K562 (cell line): ENCODE measurements at regions not wholly inside any gene's neighbourhood (a gene's known extent, or its start where the extent isn't known, plus 50 kb on each side); places are given as distances from the start of the nearest gene placed in this dataset.

Experiments
- ATAC-seq: fragments of 200-7000 bp; cut with Tn5 transposase; 3 replicates; pipeline ENCODE4 v1.9.1; 2020; ENCODE audit warnings: moderate library complexity
- BruUV-seq: library from RNA; stranded (reverse); fragments of 400-500 nt; replicated peaks from 2 replicates; lab custom pipeline; 2021; lab: Mats Ljungman, UMichigan
- CTCF ChIA-PET: fragments of 300-600 bp; formaldehyde crosslinking; extraction: SDS; loops from one replicate; lab custom pipeline; 2021; ENCODE audit warnings: low intra/inter-chr PET ratio; lab: Yijun Ruan, JAX
- POLR2A ChIA-PET: fragments of 300-600, 350-650 bp; sonication (Branson Sonifier 250); formaldehyde crosslinking; extraction: SDS; loops from one replicate; lab custom pipeline; 2021; ENCODE audit warnings: antibody characterized with exemption, inconsistent platforms; lab: Yijun Ruan, JAX
- DNase-seq, 4 experiments: peaks; one replicate each; pipeline versions ENCODE4 v3.0.0 to v3.0.0-alpha.2; 2011 to 2018; ENCODE audit warnings: low spot score in 3 of 4, mixed read lengths in 3 of 4; ENCODE audit errors: extremely low read depth in 1 of 4
- FAIRE-seq: peaks from 2 replicates; lab custom pipeline; 2011; peaks lifted over from hg19 to GRCh38; lab: Jason Lieb, UNC
- H2AFZ ChIP-seq: 2 replicates; pipeline ENCODE4 v1.6.0; 2011; ENCODE audit warnings: low read depth, low read length, control low read depth, inconsistent platforms
- H3K27ac ChIP-seq: fragments of 200-600 bp; 3 replicates; pipeline ENCODE4 v1.8.0; 2011; ENCODE audit warnings: low read depth, mild to moderate bottlenecking, control low read depth, inconsistent platforms, low read length, moderate library complexity, mixed read lengths; ENCODE audit errors: extremely low read depth
- H3K27me3 ChIP-seq, 2 experiments: fragments of 300-600 bp in 1 of 2; 2 replicates in 1 of 2; 3 replicates in 1 of 2; pipeline versions ENCODE4 v1.6.0 to v1.8.0; 2011; ENCODE audit warnings: inconsistent platforms in 2 of 2, low read length in 2 of 2, mild to moderate bottlenecking in 1 of 2, mixed read lengths in 1 of 2, moderate library complexity in 1 of 2; ENCODE audit not compliant: control insufficient read depth in 2 of 2, insufficient read depth in 2 of 2
- H3K36me3 ChIP-seq: fragments of 300-600 bp; 3 replicates; pipeline ENCODE4 v1.8.0; 2011; ENCODE audit warnings: mild to moderate bottlenecking, low read length, inconsistent platforms; ENCODE audit not compliant: control insufficient read depth, insufficient read depth
- H3K4me1 ChIP-seq, 2 experiments: fragments of 200-600 bp in 1 of 2; replicated peaks in 1 of 2; 2 replicates in 1 of 2; 3 replicates in 1 of 2; pipeline versions ENCODE4 v1.5.1 to v1.8.0; 2011; ENCODE audit warnings: inconsistent platforms in 2 of 2, low read length in 2 of 2, mild to moderate bottlenecking in 1 of 2, mixed read lengths in 1 of 2, moderate library complexity in 1 of 2; ENCODE audit not compliant: control insufficient read depth in 2 of 2, insufficient read depth in 2 of 2
- H3K4me2 ChIP-seq: 2 replicates; pipeline ENCODE4 v1.6.1; 2011; ENCODE audit warnings: low read length, control low read depth, inconsistent platforms, mixed read lengths; ENCODE audit not compliant: insufficient read depth
- H3K4me3 ChIP-seq: fragments of 200-600 bp; sonication (generic), shearing (Covaris generic); 2 replicates; pipeline ENCODE4 v1.5.1; 2016; ENCODE audit warnings: control low read depth, inconsistent platforms
- H3K79me2 ChIP-seq: fragments of 200-600 bp; 3 replicates; pipeline ENCODE4 v1.8.0; 2011; ENCODE audit warnings: low read length, inconsistent platforms; ENCODE audit not compliant: control insufficient read depth, insufficient read depth
- H3K9ac ChIP-seq, 2 experiments: 2 replicates each; pipeline versions ENCODE4 v1.6.0 to v1.6.1; 2011; ENCODE audit warnings: low read depth in 2 of 2, low read length in 2 of 2, control low read depth in 1 of 2, inconsistent platforms in 1 of 2, mild to moderate bottlenecking in 1 of 2, mixed read lengths in 1 of 2; ENCODE audit not compliant: insufficient read depth in 1 of 2
- H3K9me1 ChIP-seq: one replicate; pipeline ENCODE4 v1.6.0; 2011; ENCODE audit warnings: inconsistent platforms, mild to moderate bottlenecking, low read length, moderate library complexity; ENCODE audit not compliant: control insufficient read depth, insufficient read depth
- H3K9me3 ChIP-seq: replicated peaks from 2 replicates; pipeline ENCODE4 v1.5.1; 2011; ENCODE audit warnings: low read depth, low read length, inconsistent platforms; ENCODE audit not compliant: control insufficient read depth, insufficient read depth
- H4K20me1 ChIP-seq: replicated peaks from 2 replicates; pipeline ENCODE4 v1.6.1; 2011; ENCODE audit warnings: low read length, inconsistent platforms, mixed read lengths; ENCODE audit not compliant: control insufficient read depth, insufficient read depth
- ARHGAP35 ChIP-seq: fragments of 450-650 bp; IDR thresholded peaks from 2 replicates; pipeline ENCODE4 v1.6.1; 2018; ENCODE audit not compliant: partially characterized antibody
- CBFB ChIP-seq: sonication (generic); formaldehyde crosslinking; IDR thresholded peaks from 2 replicates; pipeline ENCODE4 v1.4.0; 2020; ENCODE audit warnings: mild to moderate bottlenecking, missing genetic modification reagents
- CREB3 ChIP-seq: fragments of 450-650 bp; conservative IDR thresholded peaks from 2 replicates; pipeline ENCODE4 v1.6.1; 2016; ENCODE audit warnings: missing genetic modification characterization, low read depth, mild to moderate bottlenecking, missing compliant biosample characterization, moderate library complexity
- ESRRB ChIP-seq: fragments of 250-450 bp; sonication (Bioruptor Pico); IDR thresholded peaks from 2 replicates; pipeline ENCODE4 v1.5.0; 2020; ENCODE audit warnings: mild to moderate bottlenecking, moderate library complexity, borderline replicate concordance
- FOXM1 ChIP-seq, 2 experiments: fragments of 450-650 bp in 1 of 2; sonication (generic) in 1 of 2; formaldehyde crosslinking in 1 of 2; IDR thresholded peaks; 2 replicates each; pipeline versions ENCODE4 v1.6.1 to v1.9.0; 2017 to 2022; ENCODE audit warnings: low read depth in 2 of 2, mild to moderate bottlenecking in 2 of 2, missing genetic modification reagents in 1 of 2, moderate library complexity in 1 of 2
- MXI1 ChIP-seq: IDR thresholded peaks from 2 replicates; pipeline ENCODE4 v1.6.1; 2011; ENCODE audit warnings: low read depth, mild to moderate bottlenecking, improper control_type of control experiment, low read length
- NELFE ChIP-seq: IDR thresholded peaks from 2 replicates; pipeline ENCODE4 v1.6.1; 2011; ENCODE audit warnings: mild to moderate bottlenecking; ENCODE audit not compliant: insufficient read depth, insufficient read length
- NEUROD1 ChIP-seq: fragments of 150-350 bp; IDR thresholded peaks from 2 replicates; pipeline ENCODE4 v1.6.1; 2014; ENCODE audit warnings: borderline replicate concordance, low read length, low read depth; ENCODE audit not compliant: partially characterized antibody
- NFRKB ChIP-seq: fragments of 450-650 bp; IDR thresholded peaks from 2 replicates; pipeline ENCODE4 v1.6.1; 2016; ENCODE audit warnings: low read depth
- NUFIP1 ChIP-seq: fragments of 450-650 bp; IDR thresholded peaks from 2 replicates; pipeline ENCODE4 v1.6.1; 2018; ENCODE audit not compliant: partially characterized antibody
- PCBP2 ChIP-seq: fragments of 200-400 bp; formaldehyde crosslinking; IDR thresholded peaks from 2 replicates; pipeline ENCODE4 v1.6.1; 2018; ENCODE audit warnings: low read length, low read depth, mild to moderate bottlenecking, moderate library complexity; ENCODE audit not compliant: poor library complexity, severe bottlenecking
- SNRNP70 ChIP-seq: fragments of 200-400 bp; formaldehyde crosslinking; optimal IDR thresholded peaks from 2 replicates; pipeline ENCODE3; 2017; ENCODE audit warnings: low read depth, low read length
- ZNF436 ChIP-seq: fragments of 250-450, 450-650 bp; sonication (Bioruptor Pico); formaldehyde crosslinking; IDR thresholded peaks from 2 replicates; pipeline ENCODE4 v1.7.0; 2020; ENCODE audit warnings: mild to moderate bottlenecking
- WGBS: fragments of 100-300 bp; shearing (Covaris generic); methylation state at CpG from one replicate; pipeline ENCODE4 v1.1.6; 2016; ENCODE audit warnings: low coverage, mixed read lengths; ENCODE audit not compliant: insufficient coverage; ENCODE audit errors: missing lambda C conversion rate; 5-methylcytosine and 5-hydroxymethylcytosine counted together
- in situ Hi-C: fragments of 300-500 bp; cut with MboI; formaldehyde crosslinking; loops from 4 replicates; pipeline ENCODE4 v1.15.0; 2018; ENCODE audit warnings: inconsistent platforms, mixed read lengths
- intact Hi-C: fragments of 100-400 bp; cut with micrococcal nuclease; formaldehyde crosslinking; loops from 2 replicates; pipeline ENCODE4 v1.14.2; 2022
- TF ChIP-seq, protein P1 (sequence below): fragments of 250-450 bp; sonication (Bioruptor Pico); IDR thresholded peaks from 2 replicates; pipeline ENCODE4 v1.5.0; 2021; ENCODE audit warnings: mild to moderate bottlenecking, moderate library complexity

GRCh38 chr14:48250575-48250974, 575.2 kb upstream of the MDGA2 start:
- Histone ChIP-seq H3K4me2 (no peak overlapping the region), H3K36me3 (no peaks in the 10 kb centered on the region)
- no peak for TF ChIP-seq NFRKB
- TF ChIP-seq FOXM1 (IDR thresholded peaks at IDR 0.05; ENCODE audit: low read depth), result no peak
- TF ChIP-seq FOXM1 (CRISPR knock-in tag; IDR thresholded peaks at IDR 0.05; ENCODE audit: low read depth), result no peak
- TF ChIP-seq ZNF436 (CRISPR knock-in tag), result no peak
- no peak for TF ChIP-seq PCBP2
- TF ChIP-seq NELFE, result no peak
- TF ChIP-seq MXI1, result no peak
- TF ChIP-seq CBFB (CRISPR knock-in tag), result no peak
- TF ChIP-seq SNRNP70, result no peak
- TF ChIP-seq, all 486 proteins: peak for 0
- no peak overlapping the region for H3K4me3 ChIP-seq
- no peak overlapping the region for H2AFZ ChIP-seq
- in situ Hi-C loops, result no loop called here
- H3K27ac ChIP-seq, result no peak overlapping the region
- ChIA-PET CTCF (no interaction called here), POLR2A (no interaction called here)
- H3K9me3 ChIP-seq, result no peaks in the 10 kb centered on the region
- intact Hi-C loops, result no loop called here
- no peak for ATAC-seq
- H3K27me3 ChIP-seq, result no peaks in the 10 kb centered on the region
- H3K4me1 ChIP-seq, result no peaks in the 10 kb centered on the region
- WGBS, result 0% methylated on average over 5 of the region's 5 CpGs
- no peaks in the 10 kb centered on the region for H4K20me1 ChIP-seq
- no peak for DNase-seq
- no peak overlapping the region for H3K9ac ChIP-seq
- no peaks in the 10 kb centered on the region for H3K79me2 ChIP-seq
- H3K9me1 ChIP-seq, result no peaks in the 10 kb centered on the region
- FAIRE-seq, result no peak
- BruUV-seq, result no TSS peak

DNA sequence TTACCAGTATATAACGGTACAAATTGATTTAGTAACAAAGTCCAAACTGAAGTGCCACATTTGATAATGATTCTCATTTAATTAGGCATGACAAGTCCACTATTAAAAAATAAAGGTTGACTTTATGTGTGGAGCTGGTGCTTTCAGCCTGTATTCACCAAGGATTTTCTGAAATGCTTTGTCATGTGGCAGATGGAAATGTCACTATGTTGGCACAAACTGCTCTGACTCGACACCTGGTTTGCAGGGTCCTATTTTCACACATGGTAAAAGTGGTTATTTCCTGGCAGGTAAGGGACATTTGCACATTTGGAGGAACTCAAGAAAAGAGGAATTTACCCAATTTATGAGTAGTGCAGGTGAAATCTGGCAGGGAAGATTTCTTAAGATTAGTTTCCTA, 572.6 kb upstream of the MDGA2 start:
- Histone ChIP-seq H4K20me1 (no peaks in the 10 kb centered on the region), H3K9me3 (no peaks in the 10 kb centered on the region), H2AFZ (no peak overlapping the region), H3K27ac (no peak overlapping the region), H3K4me2 (no peak overlapping the region), H3K9me1 (no peaks in the 10 kb centered on the region), H3K4me3 (no peak overlapping the region), H3K79me2 (no peaks in the 10 kb centered on the region), H3K27me3 (no peaks in the 10 kb centered on the region), H3K4me1 (no peaks in the 10 kb centered on the region), H3K9ac (no peak overlapping the region), H3K36me3 (no peaks in the 10 kb centered on the region)
- ChIA-PET CTCF (no interaction called here), POLR2A (no interaction called here)
- 0% methylated on average over 2 of the region's 2 CpGs for WGBS
- DNase-seq, result no peak
- FAIRE-seq, result no peak
- no TSS peak for BruUV-seq
- in situ Hi-C loops (no loop called here), intact Hi-C loops (no loop called here)
- ATAC-seq, result no peak
- TF ChIP-seq NEUROD1, result no peak
- no peak for TF ChIP-seq ESRRB (CRISPR knock-in tag)
- no peak for TF ChIP-seq ARHGAP35
- no peak for TF ChIP-seq CREB3
- TF ChIP-seq, protein P1, sequence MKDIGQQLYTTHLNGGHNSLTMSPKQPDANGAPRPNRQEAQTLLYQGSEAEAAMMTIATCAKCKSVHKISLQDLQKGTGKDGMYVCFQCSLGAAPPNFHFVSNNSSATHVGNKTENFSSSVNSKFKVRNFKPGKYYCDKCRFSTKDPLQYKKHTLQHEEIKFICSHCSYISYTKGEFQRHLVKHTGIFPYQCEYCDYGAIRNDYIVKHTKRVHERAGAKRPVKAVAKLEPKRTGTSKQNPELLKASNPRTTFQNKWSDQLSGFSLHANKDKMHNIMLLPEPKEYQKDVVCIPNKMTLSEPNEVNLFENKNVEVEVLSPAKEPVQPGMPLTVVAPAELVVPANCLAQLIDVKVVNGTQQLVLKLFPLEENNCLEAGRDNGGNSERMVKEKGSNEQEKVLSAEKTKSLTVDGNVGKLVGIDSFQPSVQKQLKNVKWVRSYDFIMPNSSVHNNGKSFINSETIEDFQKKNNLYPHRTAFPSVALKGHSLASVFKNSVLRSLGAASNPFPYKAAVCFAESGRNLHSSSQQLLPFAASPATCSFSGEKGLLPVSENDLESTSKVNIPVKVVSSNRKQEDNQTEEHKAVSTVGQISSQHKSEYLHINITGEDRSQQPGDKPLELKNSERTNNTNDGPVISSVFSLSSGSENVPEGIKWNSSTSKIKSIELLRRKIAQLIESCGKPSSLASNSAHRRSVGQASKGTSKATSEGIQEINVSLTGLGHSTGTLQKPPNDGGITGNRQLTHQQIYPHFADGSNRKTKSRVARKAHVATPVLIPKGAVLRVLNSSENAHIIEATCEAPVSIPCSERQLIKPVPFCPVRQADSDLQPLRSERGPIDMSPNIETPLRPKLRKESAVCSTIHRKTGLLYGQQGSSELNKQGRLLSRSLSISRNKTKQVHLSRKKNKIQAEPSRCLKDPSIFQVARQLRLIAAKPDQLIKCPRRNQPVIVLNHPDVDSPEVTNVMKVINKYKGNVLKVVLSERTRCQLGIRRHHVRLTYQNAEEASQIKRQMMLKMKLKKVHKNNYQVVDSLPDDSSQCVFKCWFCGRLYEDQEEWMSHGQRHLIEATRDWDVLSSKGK, result no peak
- TF ChIP-seq NUFIP1, result no peak
